GM20000 (cell line): ENCODE measurements at regions not wholly inside any gene's neighbourhood (a gene's known extent, or its start where the extent isn't known, plus 50 kb on each side); places are given as distances from the start of the nearest gene placed in this dataset.

Experiments used
- DNase-seq: peaks from one replicate; pipeline ENCODE4 v3.0.0; 2012; ENCODE audit warnings: low spot score
- TF ChIP-seq, protein P1 (sequence below): IDR thresholded peaks from 2 replicates; pipeline ENCODE4 v1.5.1; 2012; ENCODE audit warnings: mild to moderate bottlenecking, control low read depth; ENCODE audit errors: extremely low read depth, missing control alignments

DNA sequence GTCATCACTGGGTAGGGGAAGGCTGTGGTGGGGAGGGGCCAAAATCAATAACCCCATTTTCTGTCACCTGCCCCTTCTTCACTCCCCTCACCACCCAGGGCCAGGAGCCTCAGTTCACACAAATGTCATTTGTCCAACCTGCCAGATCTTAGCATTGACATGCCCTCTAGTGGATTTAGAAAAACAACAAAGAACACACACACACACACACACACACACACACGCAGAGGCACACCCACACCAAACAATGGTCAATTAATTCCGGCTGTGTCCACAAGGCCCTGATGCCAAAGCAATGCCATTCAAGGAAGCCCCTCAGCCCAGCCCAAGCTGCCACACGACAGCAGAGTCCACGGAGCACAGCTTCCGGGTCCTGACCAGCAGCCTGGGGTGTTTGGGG is 68.4 kb downstream of the NOG start:
- TF ChIP-seq, protein P1, sequence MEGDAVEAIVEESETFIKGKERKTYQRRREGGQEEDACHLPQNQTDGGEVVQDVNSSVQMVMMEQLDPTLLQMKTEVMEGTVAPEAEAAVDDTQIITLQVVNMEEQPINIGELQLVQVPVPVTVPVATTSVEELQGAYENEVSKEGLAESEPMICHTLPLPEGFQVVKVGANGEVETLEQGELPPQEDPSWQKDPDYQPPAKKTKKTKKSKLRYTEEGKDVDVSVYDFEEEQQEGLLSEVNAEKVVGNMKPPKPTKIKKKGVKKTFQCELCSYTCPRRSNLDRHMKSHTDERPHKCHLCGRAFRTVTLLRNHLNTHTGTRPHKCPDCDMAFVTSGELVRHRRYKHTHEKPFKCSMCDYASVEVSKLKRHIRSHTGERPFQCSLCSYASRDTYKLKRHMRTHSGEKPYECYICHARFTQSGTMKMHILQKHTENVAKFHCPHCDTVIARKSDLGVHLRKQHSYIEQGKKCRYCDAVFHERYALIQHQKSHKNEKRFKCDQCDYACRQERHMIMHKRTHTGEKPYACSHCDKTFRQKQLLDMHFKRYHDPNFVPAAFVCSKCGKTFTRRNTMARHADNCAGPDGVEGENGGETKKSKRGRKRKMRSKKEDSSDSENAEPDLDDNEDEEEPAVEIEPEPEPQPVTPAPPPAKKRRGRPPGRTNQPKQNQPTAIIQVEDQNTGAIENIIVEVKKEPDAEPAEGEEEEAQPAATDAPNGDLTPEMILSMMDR, result no peak
- DNase-seq, result no peak

DNA sequence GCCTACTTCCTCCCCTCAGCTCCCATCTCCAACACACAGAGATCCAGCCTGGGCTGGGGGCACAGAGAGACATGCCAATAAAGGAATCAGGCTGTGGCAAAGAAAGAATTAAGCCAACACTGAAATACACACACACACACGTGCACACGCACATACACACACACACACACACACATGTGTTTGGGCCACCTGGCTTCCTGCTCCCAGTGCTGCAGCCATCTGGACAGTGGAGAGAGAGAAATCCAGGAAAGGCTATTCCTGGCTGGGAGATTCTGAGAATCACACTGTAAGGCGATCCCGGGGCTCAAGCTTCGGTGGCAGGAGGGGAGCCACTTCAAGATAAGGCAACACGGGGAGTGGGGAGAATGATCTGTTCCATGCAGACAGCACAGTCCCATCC is 72.4 kb downstream of the NOG start:
- TF ChIP-seq, protein P1, result no peak
- no peak for DNase-seq

DNA sequence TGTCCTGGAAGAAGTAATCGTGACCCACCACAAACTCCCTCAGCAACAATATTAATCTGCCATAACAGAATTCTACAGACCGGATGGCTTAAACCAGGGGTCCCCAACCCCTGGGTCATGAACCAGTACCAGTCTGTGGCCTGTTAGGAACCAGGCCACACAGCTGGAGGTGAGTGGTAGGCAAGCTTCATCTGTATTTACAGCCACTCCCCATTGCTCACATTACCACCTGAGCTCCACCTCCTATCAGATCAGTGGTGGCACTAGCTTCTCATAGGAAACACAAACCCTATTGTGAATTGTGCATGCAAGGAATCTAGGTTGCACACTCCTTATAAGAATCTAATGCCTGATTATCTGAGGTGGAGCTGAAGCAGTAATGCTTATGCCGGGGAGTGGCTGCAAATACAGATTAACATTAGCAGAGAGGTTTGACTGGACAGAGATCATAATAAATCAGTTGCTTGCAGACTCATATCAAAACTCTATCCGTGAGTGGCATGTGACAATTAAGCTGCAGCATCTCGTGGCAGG is 74.5 kb downstream of the NOG start:
- DNase-seq, result no peak
- TF ChIP-seq, protein P1, result no peak

DNA sequence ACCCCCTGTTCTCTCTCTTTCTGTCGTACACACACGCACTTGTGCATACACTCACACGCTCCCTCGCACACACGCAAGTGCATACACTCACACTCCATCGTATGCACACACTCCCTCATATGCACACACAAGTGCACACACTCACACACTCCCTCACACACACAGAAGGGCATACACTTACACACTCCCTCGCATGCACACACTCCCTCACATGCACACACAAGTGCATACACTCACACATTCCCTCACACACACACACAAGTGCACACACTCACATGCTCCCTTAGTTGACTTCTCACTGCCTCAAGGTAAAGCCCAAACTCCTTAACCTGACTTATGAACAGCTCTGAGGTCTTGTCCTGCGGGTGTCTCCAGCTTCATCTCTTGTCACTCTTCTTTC is 78.7 kb downstream of the NOG start:
- TF ChIP-seq, protein P1, result no peak
- DNase-seq, result no peak

DNA sequence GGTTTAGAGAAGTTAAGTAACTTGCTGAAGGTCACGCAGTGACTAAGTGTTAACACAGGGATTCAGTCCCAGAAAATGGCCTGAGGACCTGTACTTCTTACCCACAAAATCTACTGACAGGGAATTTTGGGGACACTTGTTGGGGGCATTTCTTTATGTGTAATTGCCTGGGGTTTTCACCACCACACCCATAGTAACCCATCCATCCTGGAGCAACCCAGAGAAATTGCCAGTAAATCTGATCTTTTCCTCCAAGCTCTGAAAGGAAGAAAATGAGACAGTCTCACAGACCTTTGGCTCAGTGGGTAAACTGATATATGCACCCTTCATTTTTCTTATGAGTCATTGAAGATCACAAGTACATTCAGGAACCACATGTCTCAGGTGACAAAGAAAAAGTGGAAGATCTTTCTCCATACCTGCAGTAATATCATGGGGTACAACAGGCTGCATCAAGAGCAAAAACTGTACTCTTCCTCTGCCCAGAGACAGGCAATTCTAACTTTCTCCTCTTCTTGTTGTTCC is 81.0 kb downstream of the NOG start:
- TF ChIP-seq, protein P1, result no peak

DNA sequence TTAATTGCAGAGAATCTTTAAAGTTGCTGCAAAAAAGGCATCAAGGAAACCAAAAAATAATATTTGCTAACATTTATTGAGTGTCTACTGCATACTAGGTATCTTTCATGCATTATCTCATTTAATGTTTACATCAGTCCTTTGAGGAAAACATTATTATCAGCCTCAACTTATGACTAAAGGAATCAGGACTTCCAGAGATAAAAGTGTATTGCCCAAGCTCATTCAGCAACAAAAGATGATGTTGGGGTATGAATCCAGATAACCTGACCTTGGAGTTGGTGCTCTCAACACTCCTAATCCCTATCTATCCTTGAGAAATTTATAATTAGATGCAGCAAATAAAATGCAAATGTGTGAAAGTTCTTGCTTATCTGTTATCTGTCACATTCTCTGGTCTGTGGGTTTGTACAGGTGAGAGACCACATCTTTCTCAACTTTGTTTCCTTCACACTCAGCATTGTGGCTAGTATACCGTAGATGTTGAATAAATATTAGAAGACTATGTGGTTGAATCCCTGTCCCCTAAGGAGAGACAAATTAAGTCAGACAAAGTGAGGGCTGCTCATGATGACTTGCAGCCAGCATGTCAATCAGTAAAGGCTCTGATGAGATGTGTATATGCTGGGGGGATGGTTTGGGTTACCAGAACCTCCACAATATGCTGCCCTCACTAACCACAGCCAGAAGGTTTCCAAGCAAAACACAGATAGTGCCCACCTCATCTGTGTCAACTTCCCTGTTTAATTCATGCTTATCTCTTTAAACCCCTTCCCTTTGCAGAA is 82.6 kb downstream of the NOG start:
- TF ChIP-seq, protein P1, result no peak

More for the DNA sequence above, 81.0 kb downstream of the NOG start:
- no peak for DNase-seq

DNA sequence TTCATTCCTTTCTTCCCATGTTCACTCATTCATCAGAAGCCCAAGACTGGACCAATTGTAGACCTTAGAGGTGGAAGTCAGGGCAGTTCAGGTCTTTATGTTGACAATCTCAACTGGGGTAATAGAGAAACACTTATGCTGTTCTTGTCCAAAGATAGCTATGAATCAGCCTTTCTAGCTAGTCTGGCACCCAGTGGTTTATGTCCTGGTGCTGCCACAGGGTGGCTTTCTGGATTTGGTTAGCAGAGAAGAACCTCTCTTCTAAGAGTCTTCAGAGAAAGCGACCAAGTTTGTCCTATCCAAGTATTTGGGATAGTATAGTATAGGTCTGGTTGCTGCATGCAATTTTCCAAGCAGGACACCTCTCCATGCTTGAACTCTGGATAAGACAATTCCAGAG is 83.3 kb downstream of the NOG start:
- TF ChIP-seq, protein P1, result no peak
- no peak for DNase-seq

More for the DNA sequence above, 82.6 kb downstream of the NOG start:
- DNase-seq, result no peak
